IMR-90 (cell line): ENCODE measurements at regions not wholly inside any gene's neighbourhood (a gene's known extent, or its start where the extent isn't known, plus 50 kb on each side); places are given as distances from the start of the nearest gene placed in this dataset.
"Not testable (repeated sequence)": the region's sequence is repeated elsewhere in the genome, so short reads cannot be mapped to it uniquely, and the experiment has no call there.

Source experiments
- ATAC-seq: fragments of 200-7000 bp; cut with Tn5 transposase; 2 replicates; pipeline ENCODE4 v1.9.1; 2020; ENCODE audit warnings: low read depth, mild to moderate bottlenecking, moderate library complexity
- BruUV-seq: library from RNA; stranded (reverse); fragments of 400-500 nt; replicated peaks from 2 replicates; lab custom pipeline; 2021; lab: Mats Ljungman, UMichigan
- CTCF ChIA-PET: fragments of 300-600 bp; formaldehyde crosslinking; extraction: SDS; loops from one replicate; lab custom pipeline; 2021; ENCODE audit warnings: antibody characterized with exemption; lab: Yijun Ruan, JAX
- POLR2A ChIA-PET: fragments of 300-600 bp; sonication (Branson Sonifier 250); formaldehyde crosslinking; loops from one replicate; lab custom pipeline; 2022; ENCODE audit warnings: antibody characterized with exemption; ENCODE audit not compliant: unreplicated experiment; lab: Charles Lee
- DNase-seq: peaks from one replicate; pipeline ENCODE4 v3.0.0; 2013
- H2AFZ ChIP-seq: replicated peaks from 2 replicates; pipeline ENCODE3; 2013; ENCODE audit warnings: low read length, mild to moderate bottlenecking; ENCODE audit not compliant: poor library complexity
- H2AK5ac ChIP-seq: 2 replicates; pipeline ENCODE4 v1.6.1; 2013; ENCODE audit warnings: low read depth, low read length, inconsistent platforms
- H2AK9ac ChIP-seq: replicated peaks from 2 replicates; pipeline ENCODE3; 2013; ENCODE audit warnings: mild to moderate bottlenecking, low read depth, low read length, moderate library complexity; ENCODE audit not compliant: poor library complexity
- H2BK120ac ChIP-seq: 2 replicates; pipeline ENCODE4 v1.6.1; 2013; ENCODE audit warnings: low read depth, low read length, inconsistent platforms
- H2BK15ac ChIP-seq: 3 replicates; pipeline ENCODE4 v1.6.1; 2013; ENCODE audit warnings: low read depth, low read length, inconsistent platforms
- H2BK20ac ChIP-seq: 2 replicates; pipeline ENCODE4 v1.6.1; 2013; ENCODE audit warnings: low read depth, mild to moderate bottlenecking, inconsistent platforms, low read length, moderate library complexity
- H2BK5ac ChIP-seq: 2 replicates; pipeline ENCODE4 v1.6.1; 2013; ENCODE audit warnings: mild to moderate bottlenecking, low read depth, low read length, inconsistent platforms; ENCODE audit not compliant: poor library complexity, severe bottlenecking
- H3K14ac ChIP-seq: replicated peaks from 2 replicates; pipeline ENCODE4 v1.6.1; 2013; ENCODE audit warnings: low read depth, low read length, inconsistent platforms
- H3K18ac ChIP-seq: 2 replicates; pipeline ENCODE4 v1.6.1; 2013; ENCODE audit warnings: low read depth, low read length, control low read depth
- H3K23ac ChIP-seq: 2 replicates; pipeline ENCODE4 v1.6.1; 2013; ENCODE audit warnings: low read depth, low read length, inconsistent platforms
- H3K27ac ChIP-seq: 2 replicates; pipeline ENCODE4 v1.5.1; 2013; ENCODE audit warnings: mild to moderate bottlenecking, control low read depth, low read length; ENCODE audit not compliant: insufficient read depth
- H3K27me3 ChIP-seq: 2 replicates; pipeline ENCODE4 v1.6.1; 2013; ENCODE audit warnings: low read length; ENCODE audit not compliant: control insufficient read depth, insufficient read depth
- H3K36me3 ChIP-seq: 2 replicates; pipeline ENCODE4 v1.6.1; 2013; ENCODE audit warnings: low read length, mixed read lengths; ENCODE audit not compliant: control insufficient read depth, insufficient read depth
- H3K4ac ChIP-seq: 2 replicates; pipeline ENCODE4 v1.6.1; 2013; ENCODE audit warnings: low read depth, low read length, inconsistent platforms
- H3K4me1 ChIP-seq: 2 replicates; pipeline ENCODE4 v1.6.1; 2013; ENCODE audit warnings: low read length, mixed read lengths; ENCODE audit not compliant: control insufficient read depth, insufficient read depth
- H3K4me2 ChIP-seq: 2 replicates; pipeline ENCODE4 v1.6.1; 2013; ENCODE audit warnings: low read depth, mild to moderate bottlenecking, control low read depth, low read length, moderate library complexity
- H3K4me3 ChIP-seq: 2 replicates; pipeline ENCODE4 v1.5.1; 2013; ENCODE audit warnings: low read depth, mild to moderate bottlenecking, control low read depth, low read length, moderate library complexity; ENCODE audit not compliant: insufficient read depth
- H3K56ac ChIP-seq: 2 replicates; pipeline ENCODE4 v1.6.1; 2013; ENCODE audit warnings: low read length, inconsistent platforms; ENCODE audit not compliant: insufficient read depth; ENCODE audit errors: extremely low read depth
- H3K79me1 ChIP-seq, 2 experiments: 2 replicates each; pipeline ENCODE4 v1.6.1; 2013; ENCODE audit warnings: low read length in 2 of 2, inconsistent platforms in 1 of 2, low read depth in 1 of 2
- H3K9ac ChIP-seq: 2 replicates; pipeline ENCODE4 v1.6.1; 2013; ENCODE audit warnings: low read depth, low read length, control low read depth
- H3K9me1 ChIP-seq: 2 replicates; pipeline ENCODE4 v1.6.1; 2013; ENCODE audit warnings: low read length, inconsistent platforms; ENCODE audit not compliant: insufficient read depth
- H3K9me3 ChIP-seq: 2 replicates; pipeline ENCODE4 v1.6.1; 2013; ENCODE audit warnings: low read length; ENCODE audit not compliant: control insufficient read depth, insufficient read depth
- H4K20me1 ChIP-seq: 2 replicates; pipeline ENCODE4 v1.6.1; 2013; ENCODE audit warnings: low read length, inconsistent platforms; ENCODE audit not compliant: insufficient read depth
- H4K5ac ChIP-seq: 2 replicates; pipeline ENCODE4 v1.6.1; 2013; ENCODE audit warnings: mild to moderate bottlenecking, low read depth, low read length, control low read depth
- H4K8ac ChIP-seq, 2 experiments: 2 replicates each; pipeline ENCODE4 v1.6.1; 2013; ENCODE audit warnings: low read depth in 2 of 2, low read length in 2 of 2, control low read depth in 1 of 2, inconsistent platforms in 1 of 2
- H4K91ac ChIP-seq: 2 replicates; pipeline ENCODE4 v1.6.1; 2013; ENCODE audit warnings: low read depth, low read length, inconsistent platforms; ENCODE audit not compliant: insufficient read depth
- WGBS, 2 experiments: methylation state at CpG; one replicate each; pipeline versions ENCODE4 v1.1.5 to v1.1.7; 2013; ENCODE audit warnings: missing lambda C conversion rate in 2 of 2; ENCODE audit not compliant: insufficient read length in 1 of 2; ENCODE audit errors: extremely low coverage in 2 of 2; 5-methylcytosine and 5-hydroxymethylcytosine counted together
- dilution Hi-C: fragments of 300-500 bp; cut with HindIII; formaldehyde crosslinking; loops from one replicate; pipeline ENCODE4 v1.14.3; 2018; ENCODE audit warnings: low sequenced_read_pairs; ENCODE audit not compliant: unreplicated experiment
- in situ Hi-C: fragments of 300-500 bp; cut with MboI; formaldehyde crosslinking; loops from 3 replicates; pipeline ENCODE4 v1.14.3; 2019; ENCODE audit warnings: low sequenced_read_pairs, inconsistent platforms, mixed read lengths
- intact Hi-C: fragments of 100-400 bp; cut with micrococcal nuclease; formaldehyde crosslinking; loops from 2 replicates; pipeline ENCODE4 v1.10.0; 2022

DNA sequence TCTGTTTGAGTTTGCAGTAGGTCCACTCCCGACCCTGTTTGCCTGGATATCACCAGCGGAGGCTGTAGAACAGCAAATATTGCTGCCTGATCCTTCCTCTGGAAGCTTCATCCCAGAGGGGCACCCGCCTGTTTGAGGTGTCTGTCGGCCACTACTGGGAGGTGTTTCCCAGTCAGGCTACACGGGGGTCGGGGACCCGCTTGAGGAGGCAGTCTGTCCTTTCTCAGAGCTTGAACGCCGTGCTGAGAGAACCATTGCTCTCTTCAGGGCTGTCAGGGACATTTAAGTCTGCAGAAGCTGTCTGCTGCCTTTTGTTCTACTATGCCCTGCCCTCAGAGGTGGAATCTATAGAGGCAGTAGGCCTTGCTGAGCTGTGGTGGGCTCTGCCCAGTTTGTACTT, 422.3 kb downstream of the CCDC85A start:
- dilution Hi-C loops = not testable (repeated sequence)

More for the DNA sequence above, 422.3 kb downstream of the CCDC85A start:
- in situ Hi-C loops, H4K20me1 ChIP-seq, H4K8ac ChIP-seq, BruUV-seq, H2BK120ac ChIP-seq, H2BK15ac ChIP-seq, H2BK20ac ChIP-seq, H3K9me3 ChIP-seq, H4K5ac ChIP-seq, H4K91ac ChIP-seq, H3K27me3 ChIP-seq, H2BK5ac ChIP-seq, H3K4me1 ChIP-seq, H3K4ac ChIP-seq, H3K9me1 ChIP-seq, H3K18ac ChIP-seq, H3K9ac ChIP-seq, CTCF ChIA-PET, ATAC-seq, H3K79me1 ChIP-seq, H3K23ac ChIP-seq, H2AFZ ChIP-seq, H3K56ac ChIP-seq, H3K27ac ChIP-seq, H3K36me3 ChIP-seq, H2AK9ac ChIP-seq, H2AK5ac ChIP-seq, H3K14ac ChIP-seq, DNase-seq, H3K4me2 ChIP-seq, intact Hi-C loops, H3K4me3 ChIP-seq, POLR2A ChIA-PET: not testable (repeated sequence)
- WGBS, 2 experiments = 54% methylated on average over 4 of the region's 9 CpGs; no CpG with 5 or more reads in 1 of the 2 experiments
